ENCODE measurements at regions not wholly inside any gene's neighbourhood (a gene's known extent, or its start where the extent isn't known, plus 50 kb on each side); places are given as distances from the start of the nearest gene placed in this dataset.

- DNase-seq (ENCODE audit: low read depth) = no peak
- TF ChIP-seq CTCF (conservative IDR thresholded peaks at IDR 0.05; ENCODE audit: control insufficient read depth, insufficient read depth, low read depth, low read length) = no peak
- no peak overlapping the region for H3K4me3 ChIP-seq (ENCODE audit: control insufficient read depth, low read depth, low read length)
Observed at GRCh38 chr4:58809366-58809765, 1699.2 kb upstream of the IGFBP7 start.

- no peak for TF ChIP-seq CTCF (conservative IDR thresholded peaks at IDR 0.05; ENCODE audit: control insufficient read depth, insufficient read depth, low read depth, low read length)
- no peak overlapping the region for H3K4me3 ChIP-seq (ENCODE audit: control insufficient read depth, low read depth, low read length)
- no peak for DNase-seq (ENCODE audit: low read depth)
Observed at GRCh38 chr4:58808817-58809216, 1698.6 kb upstream of the IGFBP7 start.

GRCh38 chr4:58807843-58808615, 1697.8 kb upstream of the IGFBP7 start:
- no peak for TF ChIP-seq CTCF (conservative IDR thresholded peaks at IDR 0.05; ENCODE audit: control insufficient read depth, insufficient read depth, low read depth, low read length)
- H3K4me3 ChIP-seq (ENCODE audit: control insufficient read depth, low read depth, low read length) = no peak overlapping the region
- no peak for DNase-seq (ENCODE audit: low read depth)

GRCh38 chr4:58776627-58777026, 1666.4 kb upstream of the IGFBP7 start:
- DNase-seq (ENCODE audit: low read depth) = peak; percentile 2
- no peak overlapping the region for H3K4me3 ChIP-seq (ENCODE audit: control insufficient read depth, low read depth, low read length)
- TF ChIP-seq CTCF (conservative IDR thresholded peaks at IDR 0.05; ENCODE audit: control insufficient read depth, insufficient read depth, low read depth, low read length) = no peak

GRCh38 chr4:58767598-58767997, 1657.4 kb upstream of the IGFBP7 start:
- no peak for TF ChIP-seq CTCF (conservative IDR thresholded peaks at IDR 0.05; ENCODE audit: control insufficient read depth, insufficient read depth, low read depth, low read length)
- no peak overlapping the region for H3K4me3 ChIP-seq (ENCODE audit: control insufficient read depth, low read depth, low read length)
- DNase-seq (ENCODE audit: low read depth) = no peak

- no peak overlapping the region for H3K4me3 ChIP-seq (ENCODE audit: control insufficient read depth, low read depth, low read length)
- no peak for TF ChIP-seq CTCF (conservative IDR thresholded peaks at IDR 0.05; ENCODE audit: control insufficient read depth, insufficient read depth, low read depth, low read length)
- DNase-seq (ENCODE audit: low read depth) = no peak
Observed at GRCh38 chr4:58766763-58767162, 1656.6 kb upstream of the IGFBP7 start.
